Panc1 (cell line): ENCODE measurements at regions not wholly inside any gene's neighbourhood (a gene's known extent, or its start where the extent isn't known, plus 50 kb on each side); places are given as distances from the start of the nearest gene placed in this dataset.

Experiments used
- ATAC-seq: fragments of 200-7000 bp; cut with Tn5 transposase; 2 replicates; pipeline ENCODE4 v1.9.1; 2020; ENCODE audit warnings: mild to moderate bottlenecking, moderate library complexity
- BruUV-seq: library from RNA; stranded (reverse); fragments of 400-500 nt; replicated peaks from 2 replicates; lab custom pipeline; 2021; lab: Mats Ljungman, UMichigan
- CTCF ChIA-PET: fragments of 300-600 bp; sonication (Branson Sonifier 250); formaldehyde crosslinking; loops from one replicate; lab custom pipeline; 2022; ENCODE audit warnings: antibody characterized with exemption; lab: Charles Lee
- POLR2A ChIA-PET: fragments of 300-600 bp; sonication (Branson Sonifier 250); formaldehyde crosslinking; loops from one replicate; lab custom pipeline; 2022; ENCODE audit warnings: antibody characterized with exemption; lab: Charles Lee
- DNase-seq: peaks from one replicate; pipeline ENCODE4 v3.0.0-alpha.2; 2010; ENCODE audit warnings: low read depth, low spot score
- H3K27ac ChIP-seq: 2 replicates; pipeline ENCODE4 v1.5.1; 2011; ENCODE audit warnings: mild to moderate bottlenecking, low read length, inconsistent platforms
- H3K27me3 ChIP-seq: fragments of 200-500 bp; sonication (Bioruptor generic); 2 replicates; pipeline ENCODE4 v1.6.0; 2014; ENCODE audit warnings: low read length, inconsistent platforms; ENCODE audit not compliant: control insufficient read depth, insufficient read depth
- H3K36me3 ChIP-seq: fragments of 200-500 bp; sonication (Bioruptor generic); 2 replicates; pipeline ENCODE4 v1.5.1; 2014; ENCODE audit warnings: inconsistent platforms, mild to moderate bottlenecking, low read length, moderate library complexity; ENCODE audit not compliant: control insufficient read depth, insufficient read depth
- H3K4me1 ChIP-seq: 2 replicates; pipeline ENCODE4 v1.5.1; 2011; ENCODE audit warnings: inconsistent platforms, mild to moderate bottlenecking, low read length, moderate library complexity; ENCODE audit not compliant: control insufficient read depth, insufficient read depth
- H3K4me3 ChIP-seq, 2 experiments: 2 replicates each; pipeline ENCODE4 v1.5.1; 2011 to 2012; ENCODE audit warnings: low read depth in 2 of 2, low read length in 2 of 2, mild to moderate bottlenecking in 2 of 2, inconsistent platforms in 1 of 2, moderate library complexity in 1 of 2
- H3K9me3 ChIP-seq: fragments of 200-500 bp; sonication (Bioruptor generic); 2 replicates; pipeline ENCODE4 v1.5.1; 2014; ENCODE audit warnings: low read depth, mild to moderate bottlenecking, inconsistent platforms, low read length, moderate library complexity; ENCODE audit not compliant: control insufficient read depth, insufficient read depth
- POLR2AphosphoS5 ChIP-seq: IDR thresholded peaks from 2 replicates; pipeline ENCODE4 v1.6.1; 2012; ENCODE audit warnings: mild to moderate bottlenecking, low read depth, low read length, moderate library complexity
- SIN3A ChIP-seq: IDR thresholded peaks from 2 replicates; pipeline ENCODE4 v1.6.1; 2012; ENCODE audit warnings: low read depth, mild to moderate bottlenecking, low read length, moderate library complexity, borderline replicate concordance; ENCODE audit not compliant: insufficient read depth
- TCF7L2 ChIP-seq: IDR thresholded peaks from 2 replicates; pipeline ENCODE4 v1.6.1; 2011; ENCODE audit warnings: mild to moderate bottlenecking, low read depth, low read length, inconsistent platforms
- in situ Hi-C: cut with HindIII; loops from 2 replicates; pipeline ENCODE4 v1.10.0; 2016; ENCODE audit warnings: low sequenced_read_pairs, low pct_unique_long_range_greater_than_20kb
- intact Hi-C: fragments of 100-400 bp; cut with micrococcal nuclease; formaldehyde crosslinking; loops from one replicate; pipeline ENCODE4 v1.10.0; 2022; ENCODE audit not compliant: unreplicated experiment
- TF ChIP-seq, protein P1 (sequence below): fragments of 450-650 bp; IDR thresholded peaks from 2 replicates; pipeline ENCODE4 v1.5.1; 2017; ENCODE audit warnings: mild to moderate bottlenecking
- TF ChIP-seq, protein P2 (sequence below), 2 experiments: IDR thresholded peaks; 2 replicates each; pipeline ENCODE4 v1.6.1; 2011 to 2012; ENCODE audit warnings: low read depth in 2 of 2, control low read depth in 1 of 2, low read length in 1 of 2, mild to moderate bottlenecking in 1 of 2, moderate library complexity in 1 of 2; ENCODE audit not compliant: insufficient read depth in 1 of 2

DNA sequence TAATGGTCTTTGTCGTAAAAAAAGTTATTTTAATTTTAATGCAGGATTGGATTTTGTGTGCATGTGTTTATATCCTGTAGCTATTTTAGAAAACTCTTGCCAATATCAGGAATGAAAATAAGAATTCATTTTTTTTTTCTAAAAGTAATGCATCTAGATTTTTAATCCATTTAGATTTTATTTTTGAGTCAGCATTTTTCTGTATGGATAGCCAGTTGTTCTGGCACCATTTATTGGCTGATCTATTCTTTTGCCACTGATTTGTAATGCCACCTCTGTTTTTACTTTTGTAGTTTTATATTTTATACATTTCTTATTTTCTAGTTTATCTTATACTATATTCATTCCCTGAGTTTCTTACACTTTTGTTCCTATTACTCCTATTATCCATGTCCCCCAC lies 343.0 kb downstream of the FOXG1 start:
- DNase-seq (no peak), ATAC-seq (no peak)
- Histone ChIP-seq H3K27ac (no peak overlapping the region), H3K4me3 (no peak overlapping the region), H3K36me3 (no peaks in the 10 kb centered on the region), H3K4me1 (no peaks in the 10 kb centered on the region), H3K9me3 (no peaks in the 10 kb centered on the region), H3K27me3 (no peaks in the 10 kb centered on the region)
- BruUV-seq, result no TSS peak
- in situ Hi-C loops, result no loop called here
- ChIA-PET POLR2A (no interaction called here), CTCF (no interaction called here)
- no peak for TF ChIP-seq SIN3A
- TF ChIP-seq, protein P1, sequence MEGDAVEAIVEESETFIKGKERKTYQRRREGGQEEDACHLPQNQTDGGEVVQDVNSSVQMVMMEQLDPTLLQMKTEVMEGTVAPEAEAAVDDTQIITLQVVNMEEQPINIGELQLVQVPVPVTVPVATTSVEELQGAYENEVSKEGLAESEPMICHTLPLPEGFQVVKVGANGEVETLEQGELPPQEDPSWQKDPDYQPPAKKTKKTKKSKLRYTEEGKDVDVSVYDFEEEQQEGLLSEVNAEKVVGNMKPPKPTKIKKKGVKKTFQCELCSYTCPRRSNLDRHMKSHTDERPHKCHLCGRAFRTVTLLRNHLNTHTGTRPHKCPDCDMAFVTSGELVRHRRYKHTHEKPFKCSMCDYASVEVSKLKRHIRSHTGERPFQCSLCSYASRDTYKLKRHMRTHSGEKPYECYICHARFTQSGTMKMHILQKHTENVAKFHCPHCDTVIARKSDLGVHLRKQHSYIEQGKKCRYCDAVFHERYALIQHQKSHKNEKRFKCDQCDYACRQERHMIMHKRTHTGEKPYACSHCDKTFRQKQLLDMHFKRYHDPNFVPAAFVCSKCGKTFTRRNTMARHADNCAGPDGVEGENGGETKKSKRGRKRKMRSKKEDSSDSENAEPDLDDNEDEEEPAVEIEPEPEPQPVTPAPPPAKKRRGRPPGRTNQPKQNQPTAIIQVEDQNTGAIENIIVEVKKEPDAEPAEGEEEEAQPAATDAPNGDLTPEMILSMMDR, result no peak
- TF ChIP-seq, protein P2, sequence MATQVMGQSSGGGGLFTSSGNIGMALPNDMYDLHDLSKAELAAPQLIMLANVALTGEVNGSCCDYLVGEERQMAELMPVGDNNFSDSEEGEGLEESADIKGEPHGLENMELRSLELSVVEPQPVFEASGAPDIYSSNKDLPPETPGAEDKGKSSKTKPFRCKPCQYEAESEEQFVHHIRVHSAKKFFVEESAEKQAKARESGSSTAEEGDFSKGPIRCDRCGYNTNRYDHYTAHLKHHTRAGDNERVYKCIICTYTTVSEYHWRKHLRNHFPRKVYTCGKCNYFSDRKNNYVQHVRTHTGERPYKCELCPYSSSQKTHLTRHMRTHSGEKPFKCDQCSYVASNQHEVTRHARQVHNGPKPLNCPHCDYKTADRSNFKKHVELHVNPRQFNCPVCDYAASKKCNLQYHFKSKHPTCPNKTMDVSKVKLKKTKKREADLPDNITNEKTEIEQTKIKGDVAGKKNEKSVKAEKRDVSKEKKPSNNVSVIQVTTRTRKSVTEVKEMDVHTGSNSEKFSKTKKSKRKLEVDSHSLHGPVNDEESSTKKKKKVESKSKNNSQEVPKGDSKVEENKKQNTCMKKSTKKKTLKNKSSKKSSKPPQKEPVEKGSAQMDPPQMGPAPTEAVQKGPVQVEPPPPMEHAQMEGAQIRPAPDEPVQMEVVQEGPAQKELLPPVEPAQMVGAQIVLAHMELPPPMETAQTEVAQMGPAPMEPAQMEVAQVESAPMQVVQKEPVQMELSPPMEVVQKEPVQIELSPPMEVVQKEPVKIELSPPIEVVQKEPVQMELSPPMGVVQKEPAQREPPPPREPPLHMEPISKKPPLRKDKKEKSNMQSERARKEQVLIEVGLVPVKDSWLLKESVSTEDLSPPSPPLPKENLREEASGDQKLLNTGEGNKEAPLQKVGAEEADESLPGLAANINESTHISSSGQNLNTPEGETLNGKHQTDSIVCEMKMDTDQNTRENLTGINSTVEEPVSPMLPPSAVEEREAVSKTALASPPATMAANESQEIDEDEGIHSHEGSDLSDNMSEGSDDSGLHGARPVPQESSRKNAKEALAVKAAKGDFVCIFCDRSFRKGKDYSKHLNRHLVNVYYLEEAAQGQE (IDR thresholded peaks at IDR 0.05; ENCODE audit: insufficient read depth in 1 of 2, low read depth in 2 of 2, low read length in 1 of 2), result no peak
- intact Hi-C loops, result no loop called here

DNA sequence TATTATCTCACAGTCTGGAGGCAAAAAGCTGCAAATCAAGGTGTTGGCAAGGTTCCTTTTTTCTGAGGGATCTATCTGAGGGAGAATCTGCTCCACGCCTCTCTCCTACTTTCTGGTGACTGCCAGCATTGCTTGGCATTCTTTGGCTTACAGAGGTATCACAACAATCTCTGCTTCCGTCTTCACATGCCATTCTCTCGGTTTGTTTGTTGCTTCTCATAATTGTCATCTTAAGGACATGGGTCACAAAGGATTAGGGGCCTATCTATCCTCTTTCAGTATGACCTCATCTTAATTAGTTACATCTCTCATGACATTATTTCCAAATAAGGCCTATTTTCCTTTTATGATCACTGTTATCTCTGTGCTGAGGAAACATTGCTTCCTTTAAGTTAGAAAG lies 345.0 kb downstream of the FOXG1 start:
- ATAC-seq, result no peak
- Histone ChIP-seq H3K27ac (no peak overlapping the region), H3K27me3 (no peaks in the 10 kb centered on the region), H3K9me3 (no peaks in the 10 kb centered on the region), H3K36me3 (no peaks in the 10 kb centered on the region), H3K4me1 (no peaks in the 10 kb centered on the region), H3K4me3 (no peak overlapping the region)
- POLR2A ChIA-PET, result no interaction called here
- in situ Hi-C loops, result no loop called here
- no peak for DNase-seq
- intact Hi-C loops, result no loop called here
- BruUV-seq, result no TSS peak
- no peak for TF ChIP-seq POLR2AphosphoS5
- TF ChIP-seq, protein P2 (IDR thresholded peaks at IDR 0.05; ENCODE audit: insufficient read depth in 1 of 2, low read depth in 2 of 2, low read length in 1 of 2), result no peak
- TF ChIP-seq SIN3A, result no peak
- no peak for TF ChIP-seq TCF7L2
- TF ChIP-seq, protein P1, result no peak
- CTCF ChIA-PET, result no interaction called here
